RKO (cell line): ENCODE measurements at regions not wholly inside any gene's neighbourhood (a gene's known extent, or its start where the extent isn't known, plus 50 kb on each side); places are given as distances from the start of the nearest gene placed in this dataset.
A peak's percentile ranks its signal among the peaks of the same experiment; 100 is the strongest.
"Not testable (repeated sequence)": the region's sequence is repeated elsewhere in the genome, so short reads cannot be mapped to it uniquely, and the experiment has no call there.

Source experiments
- DNase-seq: peaks from one replicate; pipeline ENCODE4 v3.0.0-alpha.2; 2016; ENCODE audit warnings: low spot score

GRCh38 chr10:106078895-106079576 is 1085.5 kb downstream of the SORCS1 start:
- DNase-seq, result no peak

GRCh38 chr10:106076496-106076895 is 1088.0 kb downstream of the SORCS1 start:
- DNase-seq, result no peak

- DNase-seq, result no peak
These were observed 1111.4 kb downstream of the SORCS1 start for GRCh38 chr10:106053061-106053460.

GRCh38 chr10:106044503-106044902 is 1120.0 kb downstream of the SORCS1 start:
- DNase-seq, result no peak

GRCh38 chr10:106043863-106044262 is 1120.6 kb downstream of the SORCS1 start:
- peak; percentile 40 for DNase-seq

GRCh38 chr10:106038246-106038645 is 1126.3 kb downstream of the SORCS1 start:
- DNase-seq, result no peak

GRCh38 chr10:106033065-106033464 is 1131.4 kb downstream of the SORCS1 start:
- DNase-seq, result no peak

GRCh38 chr10:106032450-106033002 is 1132.0 kb downstream of the SORCS1 start:
- DNase-seq, result no peak

- DNase-seq, result no peak
These were observed 1137.3 kb downstream of the SORCS1 start for GRCh38 chr10:106027240-106027639.

- DNase-seq, result no peak
These were observed 1139.2 kb downstream of the SORCS1 start for GRCh38 chr10:106025208-106025811.

- no peak for DNase-seq
These were observed 1141.2 kb downstream of the SORCS1 start for GRCh38 chr10:106023329-106023728.

- not testable (repeated sequence) for DNase-seq
These were observed 1144.9 kb downstream of the SORCS1 start for GRCh38 chr10:106019559-106019958.

- not testable (repeated sequence) for DNase-seq
These were observed 1148.9 kb downstream of the SORCS1 start for GRCh38 chr10:106015369-106016199.

GRCh38 chr10:106011250-106011649 is 1153.3 kb downstream of the SORCS1 start:
- no peak for DNase-seq

- no peak for DNase-seq
These were observed 1163.8 kb downstream of the SORCS1 start for GRCh38 chr10:106000721-106001120.

- no peak for DNase-seq
These were observed 1170.9 kb downstream of the SORCS1 start for GRCh38 chr10:105993609-105994008.

- DNase-seq, result no peak
These were observed 1171.6 kb downstream of the SORCS1 start for GRCh38 chr10:105992928-105993327.

- DNase-seq, result no peak
These were observed 1174.0 kb downstream of the SORCS1 start for GRCh38 chr10:105990529-105990928.

- DNase-seq, result no peak
These were observed 1174.5 kb downstream of the SORCS1 start for GRCh38 chr10:105989995-105990394.

- no peak for DNase-seq
These were observed 1175.7 kb downstream of the SORCS1 start for GRCh38 chr10:105988848-105989247.

- no peak for DNase-seq
These were observed 1177.4 kb downstream of the SORCS1 start for GRCh38 chr10:105986912-105987635.

- no peak for DNase-seq
These were observed 1178.0 kb downstream of the SORCS1 start for GRCh38 chr10:105986486-105986885.
